Smooth muscle cell (in vitro differentiated cells): ENCODE measurements at regions not wholly inside any gene's neighbourhood (a gene's known extent, or its start where the extent isn't known, plus 50 kb on each side); places are given as distances from the start of the nearest gene placed in this dataset.
"Not testable (repeated sequence)": the region's sequence is repeated elsewhere in the genome, so short reads cannot be mapped to it uniquely, and the experiment has no call there.

Experiments used
- DNase-seq: peaks from one replicate; lab custom pipeline; 2025; ENCODE audit not compliant: unreplicated experiment; lab: John Stamatoyannopoulos, UW
- H2AFZ ChIP-seq: fragments of 200-600 bp; sonication (generic); 2 replicates; pipeline ENCODE4 v1.6.0; 2016; ENCODE audit warnings: antibody characterized with exemption, low read depth, mild to moderate bottlenecking
- H3F3A ChIP-seq: fragments of 200-600 bp; sonication (generic); 2 replicates; pipeline ENCODE4 v1.6.0; 2017; ENCODE audit warnings: antibody characterized with exemption, low read depth
- H3K27ac ChIP-seq: fragments of 200-600 bp; sonication (generic); 2 replicates; pipeline ENCODE4 v1.5.1; 2016; ENCODE audit warnings: low read depth, mild to moderate bottlenecking
- H3K27me3 ChIP-seq: fragments of 200-600 bp; sonication (generic); 2 replicates; pipeline ENCODE4 v1.6.1; 2016; ENCODE audit warnings: low read depth, mild to moderate bottlenecking
- H3K36me3 ChIP-seq: fragments of 200-600 bp; sonication (generic); 2 replicates; pipeline ENCODE4 v1.5.1; 2016; ENCODE audit warnings: low read depth
- H3K4me1 ChIP-seq: fragments of 200-600 bp; sonication (generic); 2 replicates; pipeline ENCODE4 v1.5.1; 2016; ENCODE audit warnings: low read depth
- H3K4me2 ChIP-seq: fragments of 200-600 bp; sonication (generic); 2 replicates; pipeline ENCODE4 v1.6.0; 2016; ENCODE audit warnings: mild to moderate bottlenecking
- H3K4me3 ChIP-seq: fragments of 200-600 bp; sonication (generic); 2 replicates; pipeline ENCODE4 v1.5.1; 2016; ENCODE audit warnings: mild to moderate bottlenecking
- H3K79me2 ChIP-seq: fragments of 200-600 bp; sonication (generic); 2 replicates; pipeline ENCODE4 v1.6.0; 2016; ENCODE audit warnings: low read depth, mild to moderate bottlenecking
- H3K9ac ChIP-seq: fragments of 200-600 bp; sonication (generic); 2 replicates; pipeline ENCODE4 v1.6.0; 2016; ENCODE audit warnings: low read depth
- H3K9me3 ChIP-seq: fragments of 200-600 bp; sonication (generic); replicated peaks from 2 replicates; pipeline ENCODE4 v1.5.1; 2016; ENCODE audit warnings: low read depth
- H4K20me1 ChIP-seq: fragments of 200-600 bp; sonication (generic); 2 replicates; pipeline ENCODE4 v1.6.0; 2016; ENCODE audit warnings: low read depth
- WGBS: methylation state at CpG from one replicate; pipeline ENCODE4 v1.1.7; 2016; ENCODE audit warnings: low lambda C conversion rate; 5-methylcytosine and 5-hydroxymethylcytosine counted together
- TF ChIP-seq, protein P1 (sequence below): fragments of 200-600 bp; sonication (generic); IDR thresholded peaks from 2 replicates; pipeline ENCODE4 v1.5.1; 2017; ENCODE audit warnings: borderline replicate concordance, mild to moderate bottlenecking, antibody characterized with exemption; ENCODE audit not compliant: insufficient read depth, poor library complexity, severe bottlenecking

DNA sequence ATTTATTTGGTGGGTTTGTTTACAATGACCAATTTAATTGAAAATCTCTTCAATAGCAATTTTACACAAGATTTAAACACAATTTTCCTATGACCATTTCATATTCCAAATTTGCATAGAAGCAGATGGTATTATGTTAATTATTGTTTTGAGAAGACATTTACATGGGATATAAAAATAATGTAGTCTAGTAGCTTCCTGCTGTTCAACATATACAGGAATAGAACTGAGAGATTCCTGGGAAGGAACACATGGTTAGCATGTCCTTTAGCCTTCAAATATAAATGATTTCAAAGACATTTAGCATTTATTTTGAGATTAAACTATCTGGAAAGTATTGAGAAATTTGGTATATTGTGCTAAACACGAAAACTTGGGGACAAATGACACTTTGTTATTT is 129.6 kb downstream of the KCNE4 start:
- no peak overlapping the region for H3K4me2 ChIP-seq
- H3K27me3 ChIP-seq = no peaks in the 10 kb centered on the region
- no peak overlapping the region for H3K4me3 ChIP-seq
- WGBS = 100% methylated on average over 1 of the region's 1 CpG
- no peaks in the 10 kb centered on the region for H3K79me2 ChIP-seq
- H3K27ac ChIP-seq = no peak overlapping the region
- no peak for DNase-seq
- no peaks in the 10 kb centered on the region for H3K4me1 ChIP-seq
- no peaks in the 10 kb centered on the region for H4K20me1 ChIP-seq
- no peaks in the 10 kb centered on the region for H3K9me3 ChIP-seq
- no peak overlapping the region for H2AFZ ChIP-seq
- TF ChIP-seq, protein P1, sequence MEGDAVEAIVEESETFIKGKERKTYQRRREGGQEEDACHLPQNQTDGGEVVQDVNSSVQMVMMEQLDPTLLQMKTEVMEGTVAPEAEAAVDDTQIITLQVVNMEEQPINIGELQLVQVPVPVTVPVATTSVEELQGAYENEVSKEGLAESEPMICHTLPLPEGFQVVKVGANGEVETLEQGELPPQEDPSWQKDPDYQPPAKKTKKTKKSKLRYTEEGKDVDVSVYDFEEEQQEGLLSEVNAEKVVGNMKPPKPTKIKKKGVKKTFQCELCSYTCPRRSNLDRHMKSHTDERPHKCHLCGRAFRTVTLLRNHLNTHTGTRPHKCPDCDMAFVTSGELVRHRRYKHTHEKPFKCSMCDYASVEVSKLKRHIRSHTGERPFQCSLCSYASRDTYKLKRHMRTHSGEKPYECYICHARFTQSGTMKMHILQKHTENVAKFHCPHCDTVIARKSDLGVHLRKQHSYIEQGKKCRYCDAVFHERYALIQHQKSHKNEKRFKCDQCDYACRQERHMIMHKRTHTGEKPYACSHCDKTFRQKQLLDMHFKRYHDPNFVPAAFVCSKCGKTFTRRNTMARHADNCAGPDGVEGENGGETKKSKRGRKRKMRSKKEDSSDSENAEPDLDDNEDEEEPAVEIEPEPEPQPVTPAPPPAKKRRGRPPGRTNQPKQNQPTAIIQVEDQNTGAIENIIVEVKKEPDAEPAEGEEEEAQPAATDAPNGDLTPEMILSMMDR = no peak
- no peaks in the 10 kb centered on the region for H3K36me3 ChIP-seq
- no peak overlapping the region for H3K9ac ChIP-seq
- H3F3A ChIP-seq = no peaks in the 10 kb centered on the region

DNA sequence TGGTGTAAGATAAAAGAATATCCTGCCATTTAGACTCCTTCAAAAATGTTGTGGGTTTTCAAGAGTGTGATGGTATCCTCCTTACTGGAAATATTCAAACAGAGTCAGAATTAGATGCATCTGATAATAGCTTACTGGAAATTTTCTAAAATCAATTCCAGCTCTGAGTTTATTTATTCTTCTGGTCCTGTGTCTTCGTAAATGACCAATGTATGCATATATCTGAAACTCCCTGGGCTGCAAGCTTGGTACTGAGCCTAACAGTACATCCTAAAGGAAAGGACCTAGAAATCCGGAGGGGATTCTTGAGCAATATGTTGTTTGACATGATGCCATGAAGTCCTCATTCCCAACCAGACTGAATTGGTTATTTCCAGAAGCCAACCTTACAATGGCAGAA is 130.4 kb downstream of the KCNE4 start:
- TF ChIP-seq, protein P1 = no peak
- H3K4me3 ChIP-seq = no peak overlapping the region
- no peaks in the 10 kb centered on the region for H3K9me3 ChIP-seq
- WGBS = 92% methylated on average over 2 of the region's 2 CpGs
- H3K4me2 ChIP-seq = no peak overlapping the region
- H2AFZ ChIP-seq = no peak overlapping the region
- H3F3A ChIP-seq = no peaks in the 10 kb centered on the region
- H4K20me1 ChIP-seq = no peaks in the 10 kb centered on the region
- H3K4me1 ChIP-seq = no peaks in the 10 kb centered on the region
- H3K27me3 ChIP-seq = no peaks in the 10 kb centered on the region
- H3K27ac ChIP-seq = no peak overlapping the region
- H3K9ac ChIP-seq = no peak overlapping the region
- no peaks in the 10 kb centered on the region for H3K79me2 ChIP-seq
- H3K36me3 ChIP-seq = no peaks in the 10 kb centered on the region
- no peak for DNase-seq

DNA sequence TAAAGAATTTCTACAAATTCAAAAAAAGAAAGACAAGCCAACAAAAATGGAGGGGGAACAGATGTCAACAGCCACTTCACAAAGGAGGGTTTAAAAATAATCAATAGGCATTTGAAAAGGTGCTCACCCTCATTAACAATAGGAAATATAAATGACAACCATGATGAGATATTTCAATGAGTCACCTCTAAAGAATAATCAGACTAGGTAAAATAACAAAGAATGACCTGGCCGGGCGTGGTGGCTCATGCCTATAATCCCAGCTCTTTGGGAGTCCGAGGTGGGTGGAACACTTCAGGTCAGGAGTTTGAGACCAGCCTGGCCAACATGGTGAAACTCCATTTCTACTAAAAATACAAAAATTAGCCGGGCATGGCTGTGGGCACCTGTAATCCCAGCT is 133.6 kb downstream of the KCNE4 start:
- Histone ChIP-seq H3K4me3 (no peak overlapping the region), H2AFZ (no peak overlapping the region), H3K27ac (no peak overlapping the region), H3K4me1 (peaks cover 2% of the 10 kb centered on the region), H3K9me3 (no peaks in the 10 kb centered on the region), H3K4me2 (no peak overlapping the region), H3K36me3 (no peaks in the 10 kb centered on the region), H3K9ac (no peak overlapping the region), H3K27me3 (no peaks in the 10 kb centered on the region), H4K20me1 (no peaks in the 10 kb centered on the region), H3F3A (no peaks in the 10 kb centered on the region), H3K79me2 (no peaks in the 10 kb centered on the region)
- no peak for DNase-seq
- TF ChIP-seq, protein P1 = no peak
- WGBS = 93% methylated on average over 4 of the region's 4 CpGs

DNA sequence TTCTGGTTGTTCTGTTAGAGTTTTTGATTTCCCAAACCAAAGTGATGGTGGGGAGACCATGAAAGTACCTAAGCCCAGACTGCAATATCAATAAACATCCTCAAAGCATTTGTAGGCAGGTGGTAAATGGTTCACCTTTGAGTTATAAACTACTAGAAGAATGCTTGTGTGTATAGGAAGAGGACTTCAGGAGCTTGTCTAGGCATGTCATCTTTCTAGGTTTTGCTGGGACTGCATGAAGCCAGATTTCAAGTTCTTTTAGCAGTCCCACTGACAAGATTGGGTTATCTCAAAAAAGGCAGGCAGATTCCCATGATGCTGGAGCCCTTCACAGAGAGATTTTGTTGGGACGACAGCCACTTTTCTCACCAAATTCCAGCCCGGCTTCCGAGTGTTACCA is 135.3 kb downstream of the KCNE4 start:
- TF ChIP-seq, protein P1 = no peak
- Histone ChIP-seq H3K36me3 (no peaks in the 10 kb centered on the region), H3K27me3 (no peaks in the 10 kb centered on the region), H3K9me3 (no peaks in the 10 kb centered on the region), H3K27ac (no peak overlapping the region), H3K79me2 (no peaks in the 10 kb centered on the region), H3K4me2 (no peak overlapping the region), H2AFZ (peak overlapping the region; percentile 77), H3K4me1 (peaks cover 5% of the 10 kb centered on the region), H4K20me1 (no peaks in the 10 kb centered on the region), H3K4me3 (no peak overlapping the region), H3F3A (no peaks in the 10 kb centered on the region), H3K9ac (no peak overlapping the region)
- 96% methylated on average over 3 of the region's 3 CpGs for WGBS
- no peak for DNase-seq

DNA sequence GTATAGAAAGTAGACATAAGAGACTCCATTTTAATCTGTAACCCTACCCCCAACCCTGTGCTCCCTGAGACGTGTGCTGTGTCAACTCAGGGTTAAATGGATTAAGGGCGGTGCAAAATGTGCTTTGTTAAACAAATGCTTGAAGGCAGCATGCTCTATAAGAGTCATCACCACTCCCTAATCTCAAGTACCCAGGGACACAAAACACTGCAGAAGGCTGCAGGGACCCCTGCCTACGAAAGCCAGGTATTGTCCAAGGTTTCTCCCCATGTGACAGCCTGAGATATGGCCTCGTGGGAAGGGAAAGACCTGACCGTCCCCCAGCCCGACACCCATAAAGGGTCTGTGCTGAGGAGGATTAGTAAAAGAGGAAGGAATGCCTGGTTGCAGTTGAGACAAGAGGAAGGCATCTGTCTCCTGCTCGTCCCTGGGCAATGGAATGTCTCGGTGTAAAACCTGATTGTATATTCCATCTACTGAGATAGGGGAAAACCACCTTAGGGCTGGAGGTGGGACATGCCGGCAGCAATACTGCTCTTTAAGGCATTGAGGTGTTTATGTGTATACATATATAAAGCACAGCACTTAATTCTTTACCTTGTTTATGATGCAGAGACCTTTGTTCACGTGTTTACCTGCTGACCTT is 138.7 kb downstream of the KCNE4 start:
- H3K79me2 ChIP-seq, DNase-seq, H3K9ac ChIP-seq, H3K36me3 ChIP-seq, H3K4me1 ChIP-seq, H3K27me3 ChIP-seq, H2AFZ ChIP-seq, H3F3A ChIP-seq, H3K9me3 ChIP-seq, H3K4me2 ChIP-seq, H4K20me1 ChIP-seq, H3K4me3 ChIP-seq: not testable (repeated sequence)
- 47% methylated on average over 10 of the region's 10 CpGs for WGBS
- H3K27ac ChIP-seq = peak overlapping the region; percentile 70
